GM23338 (cell line): ENCODE measurements at regions not wholly inside any gene's neighbourhood (a gene's known extent, or its start where the extent isn't known, plus 50 kb on each side); places are given as distances from the start of the nearest gene placed in this dataset.

Experiments
- ATAC-seq: fragments of 200-7000 bp; cut with Tn5 transposase; 3 replicates; pipeline ENCODE4 v1.9.1; 2020
- DNase-seq: peaks from one replicate; pipeline ENCODE4 v3.0.0-alpha.2; 2015; ENCODE audit warnings: low spot score
- H2AFZ ChIP-seq: fragments of 200-600 bp; sonication (generic); 2 replicates; pipeline ENCODE4 v1.8.0; 2016; ENCODE audit warnings: antibody characterized with exemption, mild to moderate bottlenecking, moderate library complexity
- H3F3A ChIP-seq: fragments of 200-600 bp; sonication (generic); replicated peaks from 2 replicates; pipeline ENCODE4 v1.8.0; 2017; ENCODE audit warnings: antibody characterized with exemption, mixed run types, low read depth
- H3K27ac ChIP-seq: fragments of 200-600 bp; sonication (generic); 2 replicates; pipeline ENCODE4 v1.6.1; 2016; ENCODE audit warnings: low read depth
- H3K27me3 ChIP-seq: fragments of 200-600 bp; sonication (generic); 2 replicates; pipeline ENCODE4 v1.8.0; 2016; ENCODE audit warnings: mild to moderate bottlenecking, mixed run types, moderate library complexity; ENCODE audit not compliant: insufficient read depth
- H3K36me3 ChIP-seq: fragments of 200-600 bp; sonication (generic); 2 replicates; pipeline ENCODE4 v1.8.0; 2016; ENCODE audit warnings: mild to moderate bottlenecking; ENCODE audit not compliant: insufficient read depth
- H3K4me1 ChIP-seq: fragments of 200-600 bp; sonication (generic); 2 replicates; pipeline ENCODE4 v1.8.0; 2016; ENCODE audit warnings: mild to moderate bottlenecking, moderate library complexity; ENCODE audit not compliant: insufficient read depth
- H3K4me2 ChIP-seq: fragments of 200-600 bp; sonication (generic); 2 replicates; pipeline ENCODE4 v1.7.1; 2017; ENCODE audit warnings: mixed run types
- H3K4me3 ChIP-seq: fragments of 200-600 bp; sonication (generic); 2 replicates; pipeline ENCODE4 v1.6.1; 2016; ENCODE audit warnings: mixed run types
- H3K79me2 ChIP-seq: fragments of 200-600 bp; sonication (generic); replicated peaks from 2 replicates; pipeline ENCODE4 v1.8.0; 2017; ENCODE audit warnings: mild to moderate bottlenecking; ENCODE audit not compliant: insufficient read depth
- H3K9me2 ChIP-seq: fragments of 200-600 bp; sonication (generic); 2 replicates; pipeline ENCODE4 v1.8.0; 2017; ENCODE audit not compliant: insufficient read depth
- H4K20me1 ChIP-seq: fragments of 200-600 bp; sonication (generic); replicated peaks from 2 replicates; pipeline ENCODE4 v1.8.0; 2017; ENCODE audit warnings: mild to moderate bottlenecking; ENCODE audit not compliant: insufficient read depth
- H3K27ac Mint-ChIP-seq: 2 replicates; pipeline ENCODE4 v1.8.0; 2020; ENCODE audit warnings: inconsistent platforms, mild to moderate bottlenecking, moderate library complexity, mixed read lengths
- H3K27me3 Mint-ChIP-seq: 3 replicates; pipeline ENCODE4 v1.8.0; 2022; ENCODE audit warnings: low read depth, mild to moderate bottlenecking, moderate library complexity, mixed read lengths, inconsistent platforms; ENCODE audit not compliant: insufficient read depth, poor library complexity
- H3K36me3 Mint-ChIP-seq: 3 replicates; pipeline ENCODE4 v1.8.0; 2021; ENCODE audit warnings: low read depth, mild to moderate bottlenecking, inconsistent platforms, moderate library complexity, mixed read lengths
- H3K4me1 Mint-ChIP-seq: 3 replicates; pipeline ENCODE4 v1.8.0; 2020; ENCODE audit warnings: mild to moderate bottlenecking, inconsistent platforms, mixed read lengths
- H3K4me3 Mint-ChIP-seq: 3 replicates; pipeline ENCODE4 v1.8.0; 2021; ENCODE audit warnings: moderate library complexity, mild to moderate bottlenecking, inconsistent platforms, mixed read lengths
- H3K9me3 Mint-ChIP-seq: 3 replicates; pipeline ENCODE4 v1.8.0; 2020; ENCODE audit warnings: moderate library complexity, mild to moderate bottlenecking, inconsistent platforms, mixed read lengths
- CTCF ChIP-seq, 2 experiments: fragments of 200-600 bp in 1 of 2; sonication (generic) in 1 of 2; conservative IDR thresholded peaks; 2 replicates each; pipeline versions ENCODE4 v1.5.1 to v1.6.1; 2016 to 2017; ENCODE audit warnings: antibody characterized with exemption in 2 of 2, low read depth in 2 of 2, mild to moderate bottlenecking in 2 of 2, moderate library complexity in 1 of 2
- EZH2 ChIP-seq: fragments of 200-600 bp; sonication (generic); IDR thresholded peaks from one replicate; pipeline ENCODE4 v1.8.0; 2017; ENCODE audit warnings: antibody characterized with exemption, mild to moderate bottlenecking, low read depth; ENCODE audit not compliant: unreplicated experiment
- NANOG ChIP-seq: IDR thresholded peaks from 2 replicates; pipeline ENCODE4 v1.6.1; 2016; ENCODE audit warnings: antibody characterized with exemption, borderline replicate concordance
- POLR2AphosphoS5 ChIP-seq: IDR thresholded peaks from 2 replicates; pipeline ENCODE4 v1.6.1; 2016; ENCODE audit warnings: antibody characterized with exemption, low read depth
- REST ChIP-seq: IDR thresholded peaks from one replicate; pipeline ENCODE4 v1.6.1; 2018; ENCODE audit warnings: antibody characterized with exemption; ENCODE audit not compliant: unreplicated experiment
- ZNF114 ChIP-seq: fragments of 250-450 bp; sonication (Bioruptor Pico); IDR thresholded peaks from 2 replicates; pipeline ENCODE4 v1.5.0; 2020; ENCODE audit warnings: mild to moderate bottlenecking, moderate library complexity
- ZNF331 ChIP-seq: fragments of 250-450 bp; sonication (Bioruptor Pico); IDR thresholded peaks from 2 replicates; pipeline ENCODE4 v1.5.0; 2020; ENCODE audit warnings: low read depth, mild to moderate bottlenecking, moderate library complexity
- ZNF462 ChIP-seq: fragments of 250-450 bp; sonication (Bioruptor Pico); IDR thresholded peaks from 2 replicates; pipeline ENCODE4 v1.5.0; 2020; ENCODE audit warnings: mild to moderate bottlenecking, moderate library complexity

GRCh38 chrX:6694977-6695376 is 160.1 kb upstream of the VCX3A start:
- Mint-ChIP-seq H3K27ac (0 out of 2 replicates have a peak overlapping the region, but pooled peaks have one; percentile 80), H3K36me3 (peaks cover 2% of the 10 kb centered on the region; the same call in 2 of the 3 replicates), H3K27me3 (peaks cover 4% of the 10 kb centered on the region), H3K4me3 (no peak overlapping the region), H3K4me1 (peaks cover 27% of the 10 kb centered on the region; the same call in 2 of the 3 replicates), H3K9me3 (0 out of 3 replicates have a peak, but pooled peaks cover 2% of the 10 kb centered on the region)
- peak overlapping the region; percentile 58 for H3K4me2 ChIP-seq
- H3K79me2 ChIP-seq, result no peaks in the 10 kb centered on the region
- no peaks in the 10 kb centered on the region for H3K27me3 ChIP-seq
- TF ChIP-seq ZNF114 (CRISPR knock-in tag), result no peak
- no peak for TF ChIP-seq POLR2AphosphoS5
- no peak for TF ChIP-seq ZNF462 (CRISPR knock-in tag)
- ATAC-seq (no peak), DNase-seq (no peak)
- no peaks in the 10 kb centered on the region for H3K9me2 ChIP-seq
- H3F3A ChIP-seq, result no peaks in the 10 kb centered on the region
- H3K4me1 ChIP-seq, result peaks cover 30% of the 10 kb centered on the region
- H4K20me1 ChIP-seq, result no peaks in the 10 kb centered on the region
- H3K27ac ChIP-seq, result peak overlapping the region; percentile 95
- H3K4me3 ChIP-seq, result no peak overlapping the region
- no peak overlapping the region for H2AFZ ChIP-seq
- no peaks in the 10 kb centered on the region for H3K36me3 ChIP-seq

- DNase-seq, result peak; percentile 6
- no peak overlapping the region for H3K4me3 Mint-ChIP-seq
- no peaks in the 10 kb centered on the region for H3F3A ChIP-seq
- H3K4me3 ChIP-seq, result no peak overlapping the region
- peaks cover 30% of the 10 kb centered on the region for H3K4me1 ChIP-seq
- no peaks in the 10 kb centered on the region for H3K27me3 ChIP-seq
- H3K9me2 ChIP-seq, result no peaks in the 10 kb centered on the region
- H4K20me1 ChIP-seq, result no peaks in the 10 kb centered on the region
- H3K36me3 Mint-ChIP-seq, result peaks cover 10% of the 10 kb centered on the region
- no peaks in the 10 kb centered on the region for H3K36me3 ChIP-seq
- TF ChIP-seq EZH2, result no peak
- no peak for TF ChIP-seq REST
- TF ChIP-seq NANOG, result 0 out of 2 replicates have a peak, but pooled peaks have one; percentile 21
- TF ChIP-seq ZNF331 (CRISPR knock-in tag), result no peak
- TF ChIP-seq CTCF (conservative IDR thresholded peaks at IDR 0.05; ENCODE audit: low read depth in 2 of 2), result no peak
- no peaks in the 10 kb centered on the region for H3K79me2 ChIP-seq
- no peak overlapping the region for H2AFZ ChIP-seq
- ATAC-seq, result no peak
- peaks cover 4% of the 10 kb centered on the region for H3K27me3 Mint-ChIP-seq
- peak overlapping the region; percentile 88 for H3K27ac Mint-ChIP-seq
- H3K9me3 Mint-ChIP-seq, result peaks cover 7% of the 10 kb centered on the region; the same call in 2 of the 3 replicates
- H3K4me1 Mint-ChIP-seq, result peaks cover 27% of the 10 kb centered on the region; the same call in 2 of the 3 replicates
- peak overlapping the region; percentile 95 for H3K27ac ChIP-seq
- peak overlapping the region; percentile 58 for H3K4me2 ChIP-seq
These were observed 159.3 kb upstream of the VCX3A start for GRCh38 chrX:6694221-6694620.
